SU-DHL-6 (cell line): ENCODE measurements at regions not wholly inside any gene's neighbourhood (a gene's known extent, or its start where the extent isn't known, plus 50 kb on each side); places are given as distances from the start of the nearest gene placed in this dataset.

ENCODE experiments used
- H2AFZ ChIP-seq: fragments of 200-600 bp; sonication (generic); 2 replicates; pipeline ENCODE4 v1.6.1; 2014; ENCODE audit warnings: low read depth, mild to moderate bottlenecking, moderate library complexity, mixed read lengths, antibody characterized with exemption, low read length; ENCODE audit not compliant: severe bottlenecking
- H3F3A ChIP-seq: fragments of 200-600 bp; shearing (Covaris generic); 2 replicates; pipeline ENCODE4 v1.6.0; 2016; ENCODE audit warnings: antibody characterized with exemption, mild to moderate bottlenecking; ENCODE audit not compliant: insufficient read depth
- H3K27ac ChIP-seq: fragments of 200-600 bp; sonication (generic); 2 replicates; pipeline ENCODE4 v1.5.1; 2016; ENCODE audit warnings: low read depth, mild to moderate bottlenecking, low read length, moderate library complexity, mixed read lengths
- H3K27me3 ChIP-seq: fragments of 200-600 bp; sonication (generic), shearing (Covaris generic); 2 replicates; pipeline ENCODE4 v1.6.0; 2014; ENCODE audit warnings: mild to moderate bottlenecking, low read length
- H3K36me3 ChIP-seq: fragments of 200-600 bp; sonication (generic); 2 replicates; pipeline ENCODE4 v1.6.1; 2014; ENCODE audit warnings: mild to moderate bottlenecking, low read length, mixed read lengths
- H3K4me2 ChIP-seq: fragments of 300-600, 200-600 bp; shearing (Covaris generic), sonication (generic); 2 replicates; pipeline ENCODE4 v1.6.0; 2014; ENCODE audit warnings: low read length, low read depth, mild to moderate bottlenecking; ENCODE audit not compliant: poor library complexity, severe bottlenecking
- H3K4me3 ChIP-seq: fragments of 200-600 bp; sonication (generic); 2 replicates; pipeline ENCODE4 v1.5.1; 2014; ENCODE audit warnings: antibody characterized with exemption, low read length, mild to moderate bottlenecking, mixed read lengths; ENCODE audit not compliant: insufficient read depth, poor library complexity, severe bottlenecking
- H3K79me2 ChIP-seq: fragments of 200-600 bp; sonication (generic); 2 replicates; pipeline ENCODE4 v1.6.1; 2014; ENCODE audit warnings: mild to moderate bottlenecking, low read length, moderate library complexity; ENCODE audit not compliant: insufficient read depth
- H3K9ac ChIP-seq: fragments of 200-600 bp; sonication (generic); 2 replicates; pipeline ENCODE4 v1.7.0; 2014; ENCODE audit warnings: mild to moderate bottlenecking, low read length
- H3K9me2 ChIP-seq: fragments of 200-600 bp; sonication (generic); replicated peaks from 2 replicates; pipeline ENCODE4 v1.6.1; 2014; ENCODE audit warnings: low read length; ENCODE audit not compliant: insufficient read depth
- H3K9me3 ChIP-seq: fragments of 200-600 bp; sonication (generic); 2 replicates; pipeline ENCODE4 v1.6.1; 2014; ENCODE audit warnings: low read length, mixed read lengths; ENCODE audit not compliant: insufficient read depth
- H4K20me1 ChIP-seq: fragments of 200-600 bp; sonication (generic); 2 replicates; pipeline ENCODE4 v1.6.1; 2014; ENCODE audit warnings: low read depth, mild to moderate bottlenecking, antibody characterized with exemption, low read length, moderate library complexity, mixed read lengths
- EZH2phosphoT487 ChIP-seq: fragments of 200-600 bp; sonication (generic), shearing (Covaris generic); conservative IDR thresholded peaks from 2 replicates; pipeline ENCODE4 v1.6.1; 2018; ENCODE audit warnings: mild to moderate bottlenecking, antibody characterized with exemption, low read length, moderate library complexity, mixed read lengths
- TF ChIP-seq, protein P1 (sequence below): fragments of 200-600 bp; sonication (generic); IDR thresholded peaks from one replicate; pipeline ENCODE4 v1.5.1; 2017; ENCODE audit warnings: antibody characterized with exemption, mild to moderate bottlenecking, low read length, moderate library complexity; ENCODE audit not compliant: insufficient read depth, poor library complexity, severe bottlenecking

DNA sequence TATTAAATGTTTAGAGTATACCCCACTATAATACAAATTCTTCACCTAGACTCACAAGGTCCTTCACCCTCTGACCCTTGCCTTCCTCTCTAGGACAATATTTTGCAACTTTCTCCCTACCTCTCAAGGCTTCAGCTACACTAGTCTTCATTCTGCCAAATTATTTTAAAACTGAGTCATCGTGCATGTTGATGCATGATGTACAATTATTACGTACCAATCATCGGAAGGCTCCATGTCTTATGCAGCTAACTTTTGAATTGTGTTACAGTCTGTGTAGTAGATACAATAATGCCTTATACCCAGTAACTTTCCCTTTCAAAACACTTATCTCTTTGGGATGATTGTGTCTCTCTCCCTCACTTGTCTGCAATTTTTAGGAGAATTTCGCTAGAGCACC lies 98.5 kb upstream of the ROBO2 start:
- Histone ChIP-seq H3K9ac (no peak overlapping the region), H3K27me3 (no peaks in the 10 kb centered on the region), H2AFZ (no peak overlapping the region), H4K20me1 (no peaks in the 10 kb centered on the region), H3K27ac (no peak overlapping the region), H3K9me3 (no peaks in the 10 kb centered on the region), H3K79me2 (no peaks in the 10 kb centered on the region), H3K4me2 (no peak overlapping the region), H3F3A (no peaks in the 10 kb centered on the region), H3K4me3 (no peak overlapping the region), H3K9me2 (no peaks in the 10 kb centered on the region), H3K36me3 (no peaks in the 10 kb centered on the region)
- TF ChIP-seq EZH2phosphoT487, result no peak
- TF ChIP-seq, protein P1, sequence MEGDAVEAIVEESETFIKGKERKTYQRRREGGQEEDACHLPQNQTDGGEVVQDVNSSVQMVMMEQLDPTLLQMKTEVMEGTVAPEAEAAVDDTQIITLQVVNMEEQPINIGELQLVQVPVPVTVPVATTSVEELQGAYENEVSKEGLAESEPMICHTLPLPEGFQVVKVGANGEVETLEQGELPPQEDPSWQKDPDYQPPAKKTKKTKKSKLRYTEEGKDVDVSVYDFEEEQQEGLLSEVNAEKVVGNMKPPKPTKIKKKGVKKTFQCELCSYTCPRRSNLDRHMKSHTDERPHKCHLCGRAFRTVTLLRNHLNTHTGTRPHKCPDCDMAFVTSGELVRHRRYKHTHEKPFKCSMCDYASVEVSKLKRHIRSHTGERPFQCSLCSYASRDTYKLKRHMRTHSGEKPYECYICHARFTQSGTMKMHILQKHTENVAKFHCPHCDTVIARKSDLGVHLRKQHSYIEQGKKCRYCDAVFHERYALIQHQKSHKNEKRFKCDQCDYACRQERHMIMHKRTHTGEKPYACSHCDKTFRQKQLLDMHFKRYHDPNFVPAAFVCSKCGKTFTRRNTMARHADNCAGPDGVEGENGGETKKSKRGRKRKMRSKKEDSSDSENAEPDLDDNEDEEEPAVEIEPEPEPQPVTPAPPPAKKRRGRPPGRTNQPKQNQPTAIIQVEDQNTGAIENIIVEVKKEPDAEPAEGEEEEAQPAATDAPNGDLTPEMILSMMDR, result no peak

DNA sequence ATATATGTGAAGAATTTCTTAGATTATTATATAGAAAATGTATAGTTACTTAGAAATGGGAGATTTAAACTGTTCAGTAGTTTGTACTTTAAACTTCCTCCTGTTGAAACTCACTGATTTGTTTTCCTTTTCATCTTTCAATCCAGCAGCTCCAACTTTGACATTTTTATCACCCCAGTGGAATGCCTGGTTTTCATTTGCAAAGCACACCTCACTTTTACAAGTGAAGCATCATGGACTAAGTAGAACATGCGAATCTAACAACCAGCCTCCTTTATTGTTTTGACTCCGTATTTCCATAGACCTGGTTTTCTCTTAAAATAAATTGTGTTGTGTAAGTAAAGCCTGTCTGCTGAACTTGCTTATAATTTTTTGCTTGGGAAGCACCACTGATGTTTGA lies 97.8 kb upstream of the ROBO2 start:
- Histone ChIP-seq H3F3A (no peaks in the 10 kb centered on the region), H3K4me2 (no peak overlapping the region)
- TF ChIP-seq, protein P1, result no peak
- TF ChIP-seq EZH2phosphoT487, result no peak

DNA sequence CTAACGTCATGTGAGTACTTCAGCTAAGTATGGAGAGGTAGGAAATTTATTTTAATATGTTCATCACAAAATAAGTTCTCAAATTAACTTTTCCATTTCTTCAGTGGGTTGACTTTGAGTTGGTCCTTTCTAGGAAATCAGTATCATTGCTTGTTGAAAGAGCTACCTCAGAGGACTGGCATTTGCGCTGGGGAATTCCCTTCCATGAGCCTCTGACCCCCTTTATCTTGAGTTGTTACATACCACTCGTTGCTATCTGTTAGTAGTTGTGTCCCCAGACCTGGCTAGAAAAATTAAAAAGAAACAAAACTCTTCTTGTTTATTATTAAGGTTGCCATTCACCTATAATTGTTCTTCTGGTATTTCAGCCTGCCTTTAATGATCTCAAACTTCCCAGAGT lies 96.8 kb upstream of the ROBO2 start:
- no peaks in the 10 kb centered on the region for H3K9me3 ChIP-seq
- H4K20me1 ChIP-seq, result no peaks in the 10 kb centered on the region
- H3K9me2 ChIP-seq, result no peaks in the 10 kb centered on the region
- no peaks in the 10 kb centered on the region for H3K27me3 ChIP-seq
- H2AFZ ChIP-seq, result no peak overlapping the region
- TF ChIP-seq, protein P1, result no peak
- TF ChIP-seq EZH2phosphoT487, result no peak
- H3K36me3 ChIP-seq, result no peaks in the 10 kb centered on the region
- H3K27ac ChIP-seq, result no peak overlapping the region
- no peak overlapping the region for H3K4me3 ChIP-seq
- no peak overlapping the region for H3K9ac ChIP-seq
- H3F3A ChIP-seq, result no peaks in the 10 kb centered on the region
- no peaks in the 10 kb centered on the region for H3K79me2 ChIP-seq
- H3K4me2 ChIP-seq, result no peak overlapping the region

More for the DNA sequence above, 97.8 kb upstream of the ROBO2 start:
- H3K4me3 ChIP-seq, result no peak overlapping the region
- no peaks in the 10 kb centered on the region for H3K79me2 ChIP-seq
- H3K9ac ChIP-seq, result no peak overlapping the region
- H3K27ac ChIP-seq, result no peak overlapping the region
- no peak overlapping the region for H2AFZ ChIP-seq
- H3K9me2 ChIP-seq, result no peaks in the 10 kb centered on the region
- H3K9me3 ChIP-seq, result no peaks in the 10 kb centered on the region
- H3K36me3 ChIP-seq, result no peaks in the 10 kb centered on the region
- H3K27me3 ChIP-seq, result no peaks in the 10 kb centered on the region
- H4K20me1 ChIP-seq, result no peaks in the 10 kb centered on the region

DNA sequence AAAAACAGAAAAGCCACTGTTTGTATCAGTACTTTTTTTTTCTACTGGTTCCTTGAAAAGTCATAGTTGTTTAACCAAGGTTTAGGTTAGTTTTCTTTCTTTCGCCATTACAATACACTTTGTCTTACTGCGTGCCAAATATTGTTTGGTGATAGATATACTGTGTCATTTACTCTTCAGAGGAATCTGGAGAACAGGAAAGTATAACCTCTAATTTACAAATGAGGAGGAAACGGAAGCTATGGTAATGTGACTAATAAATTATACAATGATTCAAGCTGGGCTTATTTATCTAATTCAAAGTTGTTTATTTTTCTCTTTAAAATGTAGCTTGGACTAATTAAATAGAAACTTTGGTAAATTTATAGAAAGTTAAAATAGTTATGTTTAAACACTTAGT lies 96.2 kb upstream of the ROBO2 start:
- no peak overlapping the region for H3K4me3 ChIP-seq
- no peaks in the 10 kb centered on the region for H3F3A ChIP-seq
- no peaks in the 10 kb centered on the region for H3K79me2 ChIP-seq
- H4K20me1 ChIP-seq, result no peaks in the 10 kb centered on the region
- TF ChIP-seq EZH2phosphoT487, result no peak
- no peaks in the 10 kb centered on the region for H3K36me3 ChIP-seq
- H3K4me2 ChIP-seq, result no peak overlapping the region
- H3K27ac ChIP-seq, result no peak overlapping the region
- H3K9ac ChIP-seq, result no peak overlapping the region
- no peak overlapping the region for H2AFZ ChIP-seq
- H3K27me3 ChIP-seq, result no peaks in the 10 kb centered on the region
- H3K9me3 ChIP-seq, result no peaks in the 10 kb centered on the region
- no peaks in the 10 kb centered on the region for H3K9me2 ChIP-seq
